ENCODE measurements at regions not wholly inside any gene's neighbourhood (a gene's known extent, or its start where the extent isn't known, plus 50 kb on each side); places are given as distances from the start of the nearest gene placed in this dataset.

DNA sequence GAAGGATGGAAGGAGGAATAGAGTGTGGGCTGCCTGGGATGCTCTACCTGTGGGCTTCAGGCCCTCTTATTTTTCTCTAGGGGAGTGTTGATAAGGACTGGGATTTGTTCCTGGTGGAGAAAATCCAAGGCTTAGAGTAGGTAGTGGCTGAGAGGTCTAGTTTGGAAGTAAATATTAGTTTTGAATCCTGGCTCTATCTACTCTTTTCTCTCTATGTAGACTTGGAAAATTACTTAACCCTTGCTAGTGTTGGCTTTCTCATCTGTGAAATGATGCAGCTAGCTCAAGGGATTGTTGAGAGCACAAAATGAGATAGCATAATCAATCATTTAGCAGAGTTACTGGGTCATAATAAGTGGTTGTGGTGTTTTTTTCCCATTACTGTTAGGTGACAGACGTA, 102.7 kb upstream of the MLIP start:
- intact Hi-C loops (cut with micrococcal nuclease): no loop called here

- intact Hi-C loops (cut with micrococcal nuclease): no loop called here
These were observed 102.1 kb upstream of the MLIP start for GRCh38 chr6:54009052-54009654.

DNA sequence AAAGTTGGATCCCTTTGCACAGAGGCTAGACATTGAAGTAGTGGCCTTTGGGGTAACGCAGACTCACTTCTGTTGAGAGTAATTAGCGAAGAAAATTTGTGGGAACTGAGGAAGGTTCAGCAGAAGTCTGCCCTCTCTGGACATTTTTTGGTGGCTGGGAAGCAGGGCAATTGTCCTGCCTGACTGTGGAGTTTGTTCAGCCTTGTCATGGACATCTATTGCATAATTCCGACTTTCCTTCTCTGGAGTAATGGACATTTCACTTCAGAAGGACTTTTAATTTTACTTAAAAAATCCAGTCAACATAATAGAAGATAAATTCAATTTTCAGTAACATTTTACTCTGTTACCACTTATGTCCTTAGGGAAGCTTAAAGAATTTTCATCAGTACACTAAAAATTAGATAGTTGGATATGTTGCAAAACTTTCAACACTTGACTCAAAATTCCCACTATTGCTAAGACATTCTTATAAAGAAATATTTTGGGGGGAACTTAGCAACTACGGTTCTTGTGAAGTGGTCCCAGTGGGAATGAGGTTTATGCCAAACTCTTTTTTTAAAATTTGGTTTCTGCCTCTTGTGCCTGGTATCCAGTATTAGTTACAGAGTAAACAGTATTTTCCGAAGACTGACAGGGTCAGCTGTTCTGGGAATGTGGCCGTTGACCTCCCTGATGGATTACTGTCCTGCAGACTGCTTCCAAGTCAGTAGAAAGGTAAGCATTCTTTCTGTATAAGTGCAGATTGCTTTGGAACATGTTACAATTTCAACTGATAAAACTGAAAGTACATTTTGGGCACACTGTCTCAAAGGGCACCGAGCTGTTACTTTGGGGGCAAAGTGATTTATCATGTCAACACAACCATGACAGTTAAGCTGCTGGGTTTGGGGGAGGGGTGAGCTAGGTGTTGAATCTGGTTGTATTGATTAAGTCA, 100.6 kb upstream of the MLIP start:
- intact Hi-C loops (cut with micrococcal nuclease): no loop called here

DNA sequence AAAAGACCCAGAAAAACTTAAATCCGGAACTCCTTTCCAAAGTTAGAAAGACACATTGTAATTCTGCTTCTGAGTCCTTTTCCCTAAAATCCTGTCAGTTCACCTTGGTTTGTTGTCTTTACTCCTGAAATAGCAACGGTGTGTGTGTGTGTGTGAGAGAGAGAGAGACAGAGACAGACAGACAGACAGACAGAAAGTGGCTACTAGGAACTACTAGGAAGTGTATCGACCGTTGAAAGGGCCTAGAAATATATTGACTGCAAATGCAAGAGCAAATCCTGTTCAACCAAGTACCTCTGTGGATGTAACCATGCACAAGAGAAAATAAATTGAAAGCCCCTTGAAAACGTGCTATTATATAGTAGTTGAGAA, 100.0 kb upstream of the MLIP start:
- intact Hi-C loops (cut with micrococcal nuclease): no loop called here

- intact Hi-C loops (cut with micrococcal nuclease): no loop called here
These were observed 97.3 kb upstream of the MLIP start for GRCh38 chr6:54013966-54014365.

DNA sequence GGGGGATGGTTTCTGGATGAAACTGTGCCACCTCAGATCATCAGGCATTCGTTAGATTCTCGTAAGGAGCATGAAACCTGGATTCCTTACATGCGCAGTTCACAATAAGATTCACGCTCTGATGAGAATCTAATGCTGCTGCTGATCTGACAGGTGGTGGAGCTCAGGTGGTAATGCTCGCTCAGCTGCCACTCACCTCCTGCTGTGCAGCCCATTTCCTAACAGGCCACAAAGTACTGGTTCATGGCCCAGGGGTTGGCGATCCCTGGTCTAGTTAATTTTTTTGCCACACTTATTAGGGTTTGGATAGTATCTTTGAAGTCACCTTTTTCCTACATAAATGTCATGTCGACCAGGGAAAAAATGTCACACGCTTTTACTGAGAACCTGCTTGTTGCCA, 96.8 kb upstream of the MLIP start:
- intact Hi-C loops (cut with micrococcal nuclease): no loop called here

DNA sequence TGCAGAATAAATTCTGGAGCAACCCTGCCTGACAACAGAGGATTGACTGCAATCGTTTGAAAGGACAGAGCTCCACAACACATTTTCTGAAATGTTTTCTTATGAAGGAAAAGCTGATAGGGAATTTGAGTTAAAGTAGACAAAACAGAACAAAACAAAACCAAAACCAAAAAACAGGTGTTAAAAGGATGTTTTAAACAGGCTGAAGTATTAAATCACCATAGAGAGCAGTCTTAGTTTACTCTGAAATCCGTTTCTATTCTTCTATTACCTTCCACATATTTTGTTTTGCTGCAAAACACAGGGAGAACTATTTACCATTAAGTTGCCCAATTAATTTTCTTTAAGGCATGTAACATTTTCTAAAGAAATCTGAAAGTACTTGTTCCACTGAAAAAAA, 93.4 kb upstream of the MLIP start:
- intact Hi-C loops (cut with micrococcal nuclease): no loop called here

- intact Hi-C loops (cut with micrococcal nuclease): no loop called here
These were observed 92.5 kb upstream of the MLIP start for GRCh38 chr6:54018722-54019121.

- intact Hi-C loops (cut with micrococcal nuclease): no loop called here
These were observed 91.4 kb upstream of the MLIP start for GRCh38 chr6:54019860-54020259.

GRCh38 chr6:54020334-54020733, 90.9 kb upstream of the MLIP start:
- intact Hi-C loops (cut with micrococcal nuclease): no loop called here

DNA sequence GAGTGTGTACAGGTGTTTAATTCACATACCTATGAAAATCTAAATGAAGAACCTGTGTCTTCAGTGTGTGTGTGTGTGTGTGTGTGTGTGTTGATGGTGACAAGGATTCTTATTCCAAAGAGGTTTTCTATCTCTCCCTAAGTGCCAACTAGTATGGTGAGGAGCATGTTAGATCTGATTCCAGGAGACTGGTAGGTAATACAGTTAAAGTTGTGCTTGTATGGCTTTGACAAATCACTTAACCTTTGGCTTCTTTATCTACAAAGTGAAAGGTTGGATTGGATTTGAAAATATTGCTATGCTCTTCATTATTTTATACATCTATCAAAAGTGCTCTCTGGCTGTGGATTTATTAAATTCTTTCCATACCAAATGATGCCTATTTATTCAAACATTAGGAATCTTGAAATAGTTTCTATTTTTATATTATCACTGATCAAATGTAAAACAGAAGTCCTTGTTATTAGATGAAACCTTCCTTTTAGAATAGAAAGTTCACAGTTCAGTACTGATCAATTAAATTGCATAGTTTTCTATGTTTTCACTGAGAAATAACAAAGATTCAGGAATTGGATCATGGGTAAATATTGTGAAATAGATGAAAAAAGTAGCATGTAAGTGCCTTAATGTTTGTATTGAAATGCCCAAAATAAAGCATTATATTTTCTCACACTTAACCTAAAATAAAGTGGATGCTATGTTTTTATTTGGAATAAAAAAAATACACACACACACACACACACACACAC, 84.4 kb upstream of the MLIP start:
- intact Hi-C loops (cut with micrococcal nuclease): no loop called here

DNA sequence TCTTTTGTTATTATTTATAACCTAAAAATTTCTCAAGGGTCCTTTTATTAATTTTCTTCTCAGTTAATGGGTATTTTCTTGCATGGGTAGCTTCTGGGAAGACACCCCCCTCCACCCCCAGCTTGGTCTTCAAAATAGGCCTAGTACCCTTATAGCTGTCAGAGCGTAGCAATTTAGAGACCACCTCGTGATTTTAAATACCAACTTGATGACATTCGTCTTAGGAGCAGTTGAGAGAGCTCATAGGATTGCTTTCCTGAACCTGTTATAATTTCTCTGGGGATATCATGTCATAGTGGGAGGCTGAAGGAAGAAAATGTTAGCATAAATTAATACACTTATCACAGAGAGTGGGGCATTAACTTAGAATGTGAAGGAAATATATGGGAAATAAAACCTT, 83.1 kb upstream of the MLIP start:
- intact Hi-C loops (cut with micrococcal nuclease): no loop called here

- intact Hi-C loops (cut with micrococcal nuclease): no loop called here
These were observed 82.1 kb upstream of the MLIP start for GRCh38 chr6:54029187-54029586.

GRCh38 chr6:54031169-54031568, 80.1 kb upstream of the MLIP start:
- intact Hi-C loops (cut with micrococcal nuclease): no loop called here

GRCh38 chr6:54037277-54037779, 73.9 kb upstream of the MLIP start:
- intact Hi-C loops (cut with micrococcal nuclease): no loop called here

DNA sequence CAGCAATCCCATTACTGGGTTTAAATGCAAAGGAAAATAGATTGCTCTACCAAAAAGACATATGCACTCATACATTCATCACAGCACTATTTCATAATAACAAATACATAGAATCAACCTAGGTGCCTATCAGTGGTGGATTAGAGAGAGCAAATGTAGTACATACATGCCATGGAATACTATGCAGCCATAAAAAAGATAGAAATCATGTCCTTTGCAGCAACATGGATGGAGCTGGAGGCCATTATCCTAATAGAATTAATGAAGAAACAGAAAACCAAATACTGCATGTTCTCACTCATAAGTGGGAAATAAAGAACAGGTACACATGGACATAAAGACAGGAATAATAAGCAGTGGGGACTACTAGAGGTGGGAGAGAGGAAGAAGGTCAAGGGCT, 70.7 kb upstream of the MLIP start:
- intact Hi-C loops (cut with micrococcal nuclease): no loop called here

- intact Hi-C loops (cut with micrococcal nuclease): no loop called here
These were observed 70.0 kb upstream of the MLIP start for GRCh38 chr6:54041239-54041638.

GRCh38 chr6:54043360-54043759, 67.9 kb upstream of the MLIP start:
- intact Hi-C loops (cut with micrococcal nuclease): no loop called here

DNA sequence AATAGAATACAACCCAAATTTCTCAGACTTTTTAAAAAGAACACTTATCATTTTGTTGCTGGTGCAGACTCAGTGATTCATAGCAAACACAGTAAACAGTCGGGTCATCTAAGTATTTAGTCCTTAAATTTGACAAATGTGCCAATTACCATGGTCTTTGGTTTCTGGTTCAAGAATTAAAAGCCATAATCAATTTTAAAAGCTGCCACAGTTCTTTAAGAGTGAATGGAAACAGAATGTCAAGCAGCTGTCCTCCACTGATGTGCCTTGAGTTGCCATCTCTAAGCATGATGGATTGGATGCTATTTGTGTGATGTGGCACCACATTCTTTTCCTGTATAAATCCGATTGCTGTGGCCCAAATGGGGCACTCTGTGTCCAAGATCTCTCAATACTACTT, 67.2 kb upstream of the MLIP start:
- intact Hi-C loops (cut with micrococcal nuclease): no loop called here

DNA sequence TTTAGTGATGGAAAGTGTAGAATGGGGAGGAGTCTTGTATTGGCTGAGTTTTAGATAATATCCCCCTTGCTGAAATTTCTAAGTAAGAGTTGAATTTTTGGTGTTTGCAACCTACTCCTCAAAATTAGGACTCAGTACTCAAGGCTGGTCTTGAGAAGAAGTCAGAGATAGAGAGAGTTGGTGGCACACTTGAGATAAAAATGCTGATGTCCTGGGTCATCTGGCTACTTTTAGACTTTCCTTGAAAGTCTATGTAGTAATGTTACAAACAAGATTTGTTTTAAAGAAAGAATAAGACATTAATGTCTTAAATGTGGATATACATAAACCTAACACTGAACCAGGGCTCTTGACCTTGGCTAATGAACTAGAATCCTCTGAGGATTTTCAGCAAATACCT, 62.5 kb upstream of the MLIP start:
- intact Hi-C loops (cut with micrococcal nuclease): no loop called here

DNA sequence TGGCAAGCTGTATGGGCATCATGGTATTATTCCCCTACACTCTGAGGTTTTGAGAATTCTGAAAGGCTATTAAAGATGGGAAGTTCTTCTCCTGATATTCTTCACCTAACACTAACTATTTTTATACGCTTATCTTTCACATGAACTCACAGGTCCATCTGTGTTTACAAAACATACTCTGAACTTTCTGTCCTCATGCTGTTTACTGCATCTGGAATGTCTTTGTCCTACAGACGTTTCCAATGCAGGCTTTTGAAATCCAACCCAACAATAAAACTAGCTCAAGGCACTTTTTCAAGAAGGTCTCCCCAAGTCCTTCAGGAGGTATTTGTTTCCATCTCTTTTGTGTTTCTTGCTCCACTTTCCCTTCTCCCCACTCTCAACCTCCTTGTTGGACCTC, 60.5 kb upstream of the MLIP start:
- intact Hi-C loops (cut with micrococcal nuclease): no loop called here

- intact Hi-C loops (cut with micrococcal nuclease): no loop called here
These were observed 57.3 kb upstream of the MLIP start for GRCh38 chr6:54053881-54054391.

Data from T-helper 1 cell treated with Interleukin-12 subunit alpha and Interleukin-12 subunit beta and Interleukin-4 antibody, amounts not matched to agents 30 ng/mL and 1 ng/mL, for 36 hours (primary cell).